Upper lobe of left lung (tissue), 4 donors: ENCODE measurements at regions not wholly inside any gene's neighbourhood (a gene's known extent, or its start where the extent isn't known, plus 50 kb on each side); places are given as distances from the start of the nearest gene placed in this dataset.

Experiments
- POLR2AphosphoS5 ChIP-seq, 2 donors: sonication (generic); formaldehyde crosslinking; IDR thresholded peaks; one replicate each; pipeline ENCODE4 v1.5.1; 2017; ENCODE audit warnings: antibody characterized with exemption in 2 of 2
- TF ChIP-seq, protein P1 (sequence below), 6 experiments: fragments of 450-650 bp in 4 of 6; fragments of 200-600 bp in 2 of 6; sonication (generic) in 2 of 6; IDR thresholded peaks; one replicate each; pipeline ENCODE4 v1.5.1; 2016 to 2019; ENCODE audit warnings: antibody characterized with exemption in 6 of 6

DNA sequence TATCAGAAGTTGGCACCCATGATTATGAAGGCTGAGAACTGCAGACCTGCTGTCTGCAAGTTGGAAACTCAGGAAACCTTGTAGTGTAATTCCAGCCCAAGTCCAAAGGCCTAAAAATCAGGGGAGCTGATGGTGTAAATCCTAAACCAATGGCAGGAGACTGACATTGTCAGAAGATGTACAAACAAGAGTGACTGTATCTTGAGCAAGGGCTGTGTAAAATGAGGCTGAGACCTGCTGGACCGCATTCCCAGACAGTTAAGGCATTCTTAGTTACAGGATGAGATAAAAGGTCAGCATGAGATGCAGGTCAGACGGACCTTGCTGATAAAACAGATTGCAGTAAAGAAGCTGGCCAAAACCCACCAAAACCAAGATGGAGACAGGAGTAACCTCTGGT, 147.7 kb downstream of the COG6 start:
- TF ChIP-seq, protein P1, sequence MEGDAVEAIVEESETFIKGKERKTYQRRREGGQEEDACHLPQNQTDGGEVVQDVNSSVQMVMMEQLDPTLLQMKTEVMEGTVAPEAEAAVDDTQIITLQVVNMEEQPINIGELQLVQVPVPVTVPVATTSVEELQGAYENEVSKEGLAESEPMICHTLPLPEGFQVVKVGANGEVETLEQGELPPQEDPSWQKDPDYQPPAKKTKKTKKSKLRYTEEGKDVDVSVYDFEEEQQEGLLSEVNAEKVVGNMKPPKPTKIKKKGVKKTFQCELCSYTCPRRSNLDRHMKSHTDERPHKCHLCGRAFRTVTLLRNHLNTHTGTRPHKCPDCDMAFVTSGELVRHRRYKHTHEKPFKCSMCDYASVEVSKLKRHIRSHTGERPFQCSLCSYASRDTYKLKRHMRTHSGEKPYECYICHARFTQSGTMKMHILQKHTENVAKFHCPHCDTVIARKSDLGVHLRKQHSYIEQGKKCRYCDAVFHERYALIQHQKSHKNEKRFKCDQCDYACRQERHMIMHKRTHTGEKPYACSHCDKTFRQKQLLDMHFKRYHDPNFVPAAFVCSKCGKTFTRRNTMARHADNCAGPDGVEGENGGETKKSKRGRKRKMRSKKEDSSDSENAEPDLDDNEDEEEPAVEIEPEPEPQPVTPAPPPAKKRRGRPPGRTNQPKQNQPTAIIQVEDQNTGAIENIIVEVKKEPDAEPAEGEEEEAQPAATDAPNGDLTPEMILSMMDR (IDR thresholded peaks at IDR 0.05) = no peak
- no peak for TF ChIP-seq POLR2AphosphoS5 (IDR thresholded peaks at IDR 0.05)
